Epithelial cell of esophagus (primary cell): ENCODE measurements at regions not wholly inside any gene's neighbourhood (a gene's known extent, or its start where the extent isn't known, plus 50 kb on each side); places are given as distances from the start of the nearest gene placed in this dataset.
A peak's percentile ranks its signal among the peaks of the same experiment; 100 is the strongest.

Experiments used
- DNase-seq: peaks from one replicate; pipeline ENCODE4 v3.0.0; 2010; ENCODE audit warnings: low read depth
- H3K4me3 ChIP-seq: 2 replicates; pipeline ENCODE4 v1.5.1; 2011; ENCODE audit warnings: mild to moderate bottlenecking, low read length, control low read depth
- CTCF ChIP-seq: IDR thresholded peaks from 2 replicates; pipeline ENCODE4 v1.5.1; 2011; ENCODE audit warnings: low read depth, mild to moderate bottlenecking, low read length, control low read depth, inconsistent platforms; ENCODE audit not compliant: insufficient read depth; ENCODE audit errors: missing control alignments

DNA sequence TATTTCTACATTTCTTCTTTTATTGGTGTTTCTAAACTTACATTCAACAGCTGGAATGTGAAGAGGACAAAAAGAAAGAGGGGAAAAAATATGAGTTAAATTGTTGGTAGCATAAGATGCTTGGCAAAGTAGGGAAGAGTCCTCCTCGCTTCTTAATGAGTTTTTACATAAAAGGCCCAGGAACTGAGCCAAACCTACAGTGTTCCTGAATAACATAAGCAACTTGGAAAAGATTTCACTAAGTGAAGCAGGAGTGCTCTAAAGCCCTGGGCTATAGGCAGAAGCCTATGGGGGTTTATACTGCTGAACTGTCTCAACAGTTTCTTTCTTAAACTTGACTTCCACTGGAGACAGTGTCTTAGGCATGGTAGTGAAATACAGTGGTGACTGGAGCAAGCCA lies 115.0 kb upstream of the USP25 start:
- H3K4me3 ChIP-seq = no peak overlapping the region
- no peak for DNase-seq
- TF ChIP-seq CTCF = no peak

DNA sequence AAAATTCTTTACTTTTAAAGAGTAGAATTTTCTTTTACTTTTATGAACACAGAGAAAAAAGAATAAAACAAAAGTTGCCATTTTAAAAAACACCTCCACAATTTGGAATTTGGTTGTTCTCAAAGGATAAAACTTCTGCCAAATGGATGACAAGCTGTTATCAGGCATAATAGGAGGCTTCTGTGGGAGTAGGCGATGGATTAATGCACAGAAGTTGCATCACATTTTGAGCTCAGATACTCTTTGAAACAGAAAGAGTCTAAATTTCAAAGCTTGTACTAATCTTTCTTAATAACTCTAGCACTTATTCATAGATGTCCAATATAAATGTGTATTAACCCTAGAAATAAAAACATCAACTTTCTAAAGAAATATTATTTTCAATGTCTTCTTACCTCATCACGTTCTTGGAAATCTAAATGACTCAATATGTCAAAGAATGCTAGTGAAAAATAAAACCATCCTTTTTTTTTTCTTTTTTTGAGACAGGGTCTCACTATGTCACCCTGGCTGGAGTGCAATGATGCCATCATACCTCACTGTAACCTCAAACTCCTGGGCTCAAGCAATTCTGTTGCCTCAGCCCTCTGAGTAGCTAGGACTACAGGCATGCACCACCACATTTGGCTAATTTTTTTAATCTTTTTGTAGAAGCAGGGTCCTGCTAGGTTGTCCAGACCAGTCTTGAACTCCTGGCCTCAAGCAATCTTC lies 112.8 kb upstream of the USP25 start:
- H3K4me3 ChIP-seq = no peak overlapping the region
- DNase-seq = no peak
- no peak for TF ChIP-seq CTCF

- DNase-seq = peak; percentile 56
- no peak overlapping the region for H3K4me3 ChIP-seq
- TF ChIP-seq CTCF = no peak
These were observed 111.8 kb upstream of the USP25 start for GRCh38 chr21:15617964-15618363.

DNA sequence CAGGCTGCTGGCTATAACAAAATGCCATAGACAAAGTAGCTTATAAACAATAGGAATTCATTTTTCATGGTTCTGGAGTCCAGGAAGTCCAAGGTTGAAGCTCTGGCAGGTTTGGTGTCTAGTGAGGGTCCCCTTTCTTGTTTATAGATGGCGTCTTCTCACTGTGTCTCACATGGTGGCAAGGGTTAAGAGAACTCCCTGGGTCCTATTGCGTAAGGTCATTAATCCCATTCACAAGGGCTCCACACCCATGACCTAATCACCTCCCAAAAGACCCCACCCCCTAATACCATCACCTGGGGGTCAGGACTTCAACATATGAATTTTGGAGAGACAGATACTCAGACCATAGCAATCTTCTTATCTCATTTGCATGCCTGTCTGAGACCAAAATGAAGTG lies 108.9 kb upstream of the USP25 start:
- TF ChIP-seq CTCF = no peak
- no peak overlapping the region for H3K4me3 ChIP-seq
- no peak for DNase-seq

- no peak for TF ChIP-seq CTCF
- DNase-seq = peak; percentile 69
- no peak overlapping the region for H3K4me3 ChIP-seq
These were observed 105.1 kb upstream of the USP25 start for GRCh38 chr21:15624646-15625045.

DNA sequence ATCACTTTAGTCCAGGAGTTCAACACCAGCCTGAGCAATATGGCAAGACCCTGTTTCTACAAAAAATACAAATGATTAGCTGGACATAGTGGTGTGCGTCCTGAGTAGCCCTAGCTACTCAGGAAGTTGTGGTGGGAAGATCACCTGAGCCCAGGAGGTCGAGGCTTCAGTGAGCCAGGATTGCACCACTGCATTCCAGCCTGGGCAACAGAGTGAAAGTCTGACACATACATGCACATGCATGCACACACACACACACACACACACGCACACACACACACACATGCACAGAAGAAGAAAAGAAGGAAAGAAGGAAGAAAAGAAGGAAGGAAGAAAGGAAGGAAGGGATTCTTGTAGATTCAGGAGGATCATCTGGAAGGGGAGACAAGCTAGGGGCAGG lies 104.4 kb upstream of the USP25 start:
- no peak for TF ChIP-seq CTCF
- peak; percentile 57 for DNase-seq
- no peak overlapping the region for H3K4me3 ChIP-seq

GRCh38 chr21:15626031-15626430 lies 103.8 kb upstream of the USP25 start:
- no peak for TF ChIP-seq CTCF
- no peak for DNase-seq
- H3K4me3 ChIP-seq = no peak overlapping the region
